NCI-H1436 (cell line): ENCODE measurements at regions not wholly inside any gene's neighbourhood (a gene's known extent, or its start where the extent isn't known, plus 50 kb on each side); places are given as distances from the start of the nearest gene placed in this dataset.

Experiments
- DNase-seq: peaks from one replicate; lab custom pipeline; 2025; lab: John Stamatoyannopoulos, UW

DNA sequence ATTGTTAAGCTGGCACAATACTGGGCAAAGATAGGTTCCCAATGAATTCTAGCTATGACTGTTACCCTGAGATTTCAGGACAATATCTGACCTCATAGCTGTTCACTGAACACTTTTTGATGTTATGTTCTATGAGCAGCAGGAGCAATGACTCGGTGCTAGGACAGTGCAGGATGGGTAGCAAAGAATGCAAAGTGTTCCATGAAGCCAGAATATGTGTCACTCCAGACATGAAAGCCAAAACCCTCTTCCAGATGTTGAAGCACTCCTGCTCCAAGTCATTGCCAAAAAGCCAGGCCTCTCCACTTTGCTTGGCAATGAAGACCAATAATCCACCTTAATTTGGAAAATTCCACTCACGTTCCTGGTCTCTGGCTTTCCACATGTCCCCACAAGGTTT lies 300.9 kb upstream of the CPEB2 start:
- no peak for DNase-seq

DNA sequence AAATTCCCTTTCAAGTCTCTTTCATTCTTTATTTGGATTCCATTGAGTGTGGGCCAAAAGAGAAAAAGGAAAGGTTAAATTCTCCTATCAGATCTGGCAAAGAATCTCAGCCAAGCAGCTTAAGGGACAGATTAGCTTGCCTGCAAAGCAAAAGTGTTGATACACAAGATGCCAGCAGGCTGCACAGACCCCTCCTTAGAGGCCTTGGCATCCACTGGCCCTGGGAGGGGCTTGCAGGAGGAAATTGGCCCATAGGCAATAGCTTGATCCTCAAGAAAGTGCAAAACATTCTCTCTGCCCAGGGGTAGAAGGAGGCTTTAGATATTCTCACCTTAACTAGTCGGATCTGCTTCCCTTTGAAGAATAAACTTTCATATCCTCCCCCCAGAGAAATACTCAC lies 300.4 kb upstream of the CPEB2 start:
- DNase-seq: no peak

DNA sequence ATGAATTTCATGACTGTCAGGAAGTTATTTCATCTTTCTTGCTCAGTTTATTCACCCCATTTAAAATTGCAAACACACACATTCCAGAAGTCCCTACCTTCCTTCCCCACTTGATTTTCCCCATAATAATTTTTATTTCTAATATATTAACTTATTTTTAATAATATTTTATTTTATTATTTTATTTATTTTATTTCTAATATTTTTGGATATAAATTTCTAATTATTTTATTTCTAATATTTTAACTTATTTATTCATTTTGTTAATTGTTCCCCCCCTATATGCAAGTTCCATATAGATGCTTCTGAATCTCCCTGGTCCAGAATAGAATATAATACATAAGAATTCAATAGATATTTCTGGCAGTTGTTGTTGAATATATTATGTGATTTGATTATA lies 293.7 kb upstream of the CPEB2 start:
- no peak for DNase-seq

DNA sequence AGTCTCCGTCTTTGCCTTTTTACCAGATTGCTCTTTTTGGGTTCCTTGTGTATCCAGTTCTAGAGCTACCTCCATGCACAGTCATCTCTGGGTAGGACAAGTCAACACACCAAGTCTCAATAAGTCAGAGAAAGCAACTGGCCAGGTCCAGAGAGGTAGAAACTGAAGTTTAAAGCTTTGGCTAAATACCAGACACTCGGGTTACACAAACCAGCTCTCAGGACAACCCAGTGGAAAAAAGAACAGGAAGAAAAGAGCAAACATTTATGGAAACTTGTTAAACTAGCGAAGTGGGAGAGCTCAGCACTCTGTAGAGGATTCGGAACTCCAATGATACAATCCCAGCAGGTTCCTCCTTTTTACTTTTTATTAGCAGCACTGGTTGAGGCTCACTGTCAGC lies 291.0 kb upstream of the CPEB2 start:
- no peak for DNase-seq

DNA sequence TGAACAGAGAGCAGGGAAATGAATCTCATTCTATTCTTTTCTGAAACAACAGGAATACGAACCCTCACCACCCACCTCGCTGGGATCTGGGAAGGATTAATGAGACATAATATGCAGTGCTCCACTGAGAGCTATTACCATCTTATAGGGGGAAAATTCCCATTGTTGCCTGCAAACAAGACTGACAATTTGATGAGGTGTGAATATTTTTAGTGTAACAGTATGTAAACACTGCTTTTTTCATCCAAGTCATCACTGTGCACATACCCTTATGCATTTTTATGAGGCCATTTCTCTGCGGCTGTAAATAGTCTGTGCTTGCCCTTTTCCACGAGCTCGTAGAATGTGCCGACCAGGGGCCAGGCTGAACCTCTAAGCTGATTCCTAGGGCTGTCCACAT lies 285.6 kb upstream of the CPEB2 start:
- DNase-seq: no peak

DNA sequence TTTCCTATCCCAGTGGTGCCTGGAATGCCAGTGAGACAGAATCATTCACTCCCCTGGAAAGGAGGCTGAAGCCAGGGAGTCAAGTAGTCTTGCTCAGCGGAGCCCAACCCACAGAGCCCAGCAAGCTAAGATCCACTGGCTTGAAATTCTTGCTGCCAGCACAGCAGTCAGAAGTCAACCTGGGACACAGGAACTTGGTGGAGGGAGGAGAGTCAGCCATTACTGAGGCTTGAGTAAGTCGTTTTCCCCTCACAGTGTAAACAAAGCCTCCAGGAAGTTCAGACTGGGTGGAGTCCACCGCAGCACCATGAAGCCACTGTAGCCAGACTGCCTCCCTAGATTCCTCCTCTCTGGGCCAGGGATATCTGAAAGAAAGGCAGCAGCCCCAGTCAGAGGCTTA lies 283.2 kb upstream of the CPEB2 start:
- DNase-seq: no peak

DNA sequence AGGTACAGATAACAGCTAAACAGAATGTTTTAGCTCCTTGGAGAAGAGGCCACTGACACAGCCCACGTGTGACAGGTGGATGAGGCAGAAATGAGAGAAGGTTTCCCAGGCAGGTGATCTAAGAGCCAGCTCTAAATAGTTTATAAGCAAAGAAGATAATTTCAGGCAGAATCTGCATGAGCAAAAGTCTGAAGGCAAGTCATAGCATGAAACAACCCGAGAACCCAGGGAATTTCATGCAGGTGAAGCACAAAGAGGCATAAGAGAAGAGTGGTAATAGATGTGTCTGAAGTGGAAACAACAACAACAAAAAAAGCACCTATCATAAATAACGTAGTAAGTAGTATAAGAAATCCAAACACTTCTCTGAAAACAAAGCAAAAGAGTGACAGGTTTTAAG lies 275.8 kb upstream of the CPEB2 start:
- DNase-seq: no peak

DNA sequence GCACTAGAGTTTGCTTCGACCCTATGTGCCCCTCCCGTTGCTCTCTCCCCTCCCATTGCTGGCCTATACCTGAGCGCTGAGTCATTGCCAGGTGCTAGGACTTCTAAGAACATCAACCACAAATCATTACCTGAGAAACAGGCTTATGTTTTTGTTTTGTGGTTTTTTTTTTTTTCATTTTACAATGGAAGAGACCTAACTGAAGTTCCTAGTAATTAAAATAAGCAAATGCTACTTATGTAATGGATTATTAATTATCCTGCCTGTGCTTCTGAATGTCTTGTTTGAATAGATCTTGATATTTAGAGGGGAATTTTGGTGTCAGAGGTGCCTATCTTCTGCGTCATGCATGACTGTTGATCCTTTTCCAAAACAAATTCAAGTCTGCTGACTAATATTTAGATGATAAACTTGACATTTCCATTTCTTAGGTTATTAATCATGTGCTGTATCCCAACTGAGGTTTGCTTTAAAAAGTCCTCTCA lies 275.4 kb upstream of the CPEB2 start:
- DNase-seq: no peak

DNA sequence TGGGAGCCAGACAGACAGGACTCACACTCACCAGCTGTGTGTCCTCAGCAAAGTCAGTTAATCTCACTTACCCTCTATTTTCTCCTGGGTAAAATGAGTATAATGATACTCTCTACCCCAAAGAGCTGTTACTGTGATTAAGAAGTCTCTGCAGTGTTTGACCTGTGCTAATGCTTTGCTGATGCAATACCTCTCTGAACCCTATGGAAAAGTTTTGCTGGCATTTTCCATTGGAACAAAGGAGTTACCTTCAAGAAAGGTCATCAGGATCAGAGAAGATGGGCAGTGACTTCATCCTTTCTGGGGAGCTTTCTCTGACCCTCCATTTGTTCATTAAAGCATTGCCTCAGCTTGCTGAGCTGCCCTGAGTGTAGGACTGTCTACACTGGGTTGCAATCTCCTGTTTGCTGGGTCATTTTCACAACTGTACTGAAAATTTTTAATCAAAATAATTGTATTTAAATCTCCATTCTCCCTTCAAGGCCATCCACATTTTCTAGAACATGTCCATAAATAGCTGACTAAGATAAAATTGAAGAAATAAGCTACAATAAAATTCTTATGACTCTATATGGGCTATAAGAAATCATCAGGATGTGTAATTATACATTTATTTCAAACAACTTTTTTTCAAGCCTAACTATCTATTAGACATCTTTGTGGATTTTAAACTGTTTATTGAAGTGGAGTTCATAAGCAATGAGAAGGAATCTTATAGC lies 272.8 kb upstream of the CPEB2 start:
- DNase-seq: no peak

DNA sequence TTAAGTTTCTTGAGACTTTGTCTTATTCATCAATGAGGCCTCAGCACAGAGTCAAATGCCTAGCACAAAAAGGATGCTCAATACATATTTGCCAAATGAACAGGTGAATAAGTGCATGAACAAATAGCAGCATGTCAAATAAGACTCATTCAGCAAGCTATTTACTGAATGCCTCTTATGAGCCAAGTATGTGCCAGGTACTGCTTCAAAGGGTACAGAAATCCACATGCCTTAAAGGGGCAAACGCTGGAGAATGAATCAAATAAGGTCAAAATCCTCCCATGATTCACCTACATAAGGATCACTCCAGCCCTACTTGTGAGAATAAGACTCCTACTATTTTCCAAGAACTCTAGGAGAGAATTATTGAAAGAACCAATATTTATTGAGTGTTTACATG lies 260.2 kb upstream of the CPEB2 start:
- DNase-seq: no peak

DNA sequence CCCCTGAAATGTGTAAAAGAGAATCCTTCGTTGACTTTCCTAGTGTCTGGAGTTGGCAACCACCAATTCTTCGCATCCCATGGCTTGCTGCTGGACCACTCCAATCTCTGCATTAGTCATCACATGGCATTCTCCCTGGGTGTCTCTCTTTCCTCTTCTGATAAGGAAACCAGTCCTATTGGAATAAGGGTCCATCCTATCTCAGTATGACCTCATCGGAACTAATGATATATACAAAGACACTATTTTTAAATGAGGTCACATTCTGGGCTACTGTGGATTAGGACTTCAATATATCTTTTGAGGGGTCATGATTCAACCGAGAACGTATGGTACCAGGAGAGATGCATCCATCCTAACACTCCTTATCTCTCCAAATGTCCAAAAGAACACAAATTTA lies 259.1 kb upstream of the CPEB2 start:
- no peak for DNase-seq

DNA sequence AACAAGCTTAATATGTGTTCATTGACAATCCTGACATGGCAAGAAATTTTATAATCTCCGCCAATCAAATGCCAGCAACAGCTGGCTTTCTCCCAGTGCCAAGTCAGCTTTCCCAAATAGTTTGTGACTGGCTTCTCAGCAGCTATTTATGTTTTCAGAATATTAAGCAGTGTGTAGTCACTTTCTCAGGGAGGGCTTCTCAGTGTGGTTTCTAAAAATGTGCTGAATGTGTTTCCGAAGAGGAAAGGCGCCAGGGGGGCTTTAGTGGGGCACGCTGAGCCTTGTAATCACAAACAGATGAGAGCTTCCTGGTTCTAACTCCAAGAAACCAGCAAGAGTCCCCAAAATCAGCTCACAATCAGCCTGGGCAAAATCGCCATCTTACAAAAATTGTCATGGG lies 258.7 kb upstream of the CPEB2 start:
- no peak for DNase-seq

DNA sequence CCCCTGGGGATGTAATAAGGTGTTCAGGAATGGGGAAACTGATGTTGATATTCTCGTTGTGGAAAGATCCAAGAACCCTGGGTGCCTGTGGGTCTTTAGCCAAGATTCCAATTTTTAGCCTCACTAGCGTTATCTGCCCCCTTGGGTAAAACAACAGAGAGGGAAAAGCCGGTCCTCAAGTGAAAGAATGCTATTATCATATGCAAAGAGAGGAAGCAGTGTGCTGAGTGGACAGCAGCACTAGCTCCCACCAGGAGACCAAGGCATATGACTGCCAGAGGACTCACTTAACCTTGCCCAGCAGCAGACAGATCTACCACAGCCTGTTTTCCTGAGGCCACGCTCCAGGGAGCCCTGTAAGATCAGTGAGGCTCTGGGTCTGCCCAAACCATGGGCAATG lies 257.9 kb upstream of the CPEB2 start:
- no peak for DNase-seq

DNA sequence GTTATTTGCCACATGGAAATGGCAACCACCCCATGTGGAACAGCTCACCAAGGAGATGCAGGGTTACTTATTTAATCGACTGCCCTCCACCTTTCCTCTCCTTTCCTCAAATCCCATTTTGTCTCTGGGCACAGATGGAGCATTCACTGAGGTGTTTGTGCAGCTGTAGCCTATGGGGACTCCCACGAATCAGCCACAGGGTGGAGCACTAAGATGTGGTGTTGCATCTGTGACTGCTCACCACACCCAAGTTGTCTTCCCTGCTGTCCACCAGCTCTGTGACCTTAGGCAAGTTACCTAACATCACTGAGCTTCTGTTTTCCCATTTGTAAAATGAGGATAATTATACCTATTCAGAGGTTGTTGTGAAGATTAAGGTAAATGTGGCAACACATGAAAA lies 252.4 kb upstream of the CPEB2 start:
- DNase-seq: no peak

DNA sequence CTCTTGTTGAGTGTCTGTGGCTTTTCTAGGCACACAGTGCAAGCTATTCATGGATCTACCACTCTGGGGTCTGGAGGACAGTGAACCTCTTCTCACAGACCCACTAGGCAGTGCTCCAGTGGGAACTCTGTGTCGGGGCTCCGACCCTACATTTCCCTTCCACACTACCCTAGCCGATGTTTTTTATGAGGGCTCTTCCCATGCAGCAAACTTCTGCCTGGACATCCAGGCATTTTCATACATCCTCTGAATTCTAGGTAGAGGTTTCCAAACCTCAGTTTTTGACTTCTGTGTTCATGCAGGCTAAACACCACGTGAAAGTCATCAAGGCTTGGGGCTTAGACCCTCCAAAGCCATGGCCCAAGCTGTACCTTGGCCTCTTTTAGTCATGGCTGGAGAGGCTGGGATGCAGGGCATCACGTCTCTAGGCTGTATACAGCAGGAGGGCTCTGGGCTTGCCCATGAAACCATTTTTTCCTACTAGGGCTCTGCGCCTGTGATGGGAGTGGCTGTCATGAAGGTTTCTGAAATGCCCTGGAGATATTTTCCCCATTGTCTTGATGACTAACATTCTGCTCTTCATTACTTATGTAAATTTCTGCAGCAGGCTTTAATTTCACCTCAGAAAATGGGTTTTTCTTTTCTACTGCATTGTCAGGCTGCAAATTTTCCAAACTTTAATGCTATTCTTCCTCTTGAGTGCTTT lies 249.8 kb upstream of the CPEB2 start:
- DNase-seq: no peak

DNA sequence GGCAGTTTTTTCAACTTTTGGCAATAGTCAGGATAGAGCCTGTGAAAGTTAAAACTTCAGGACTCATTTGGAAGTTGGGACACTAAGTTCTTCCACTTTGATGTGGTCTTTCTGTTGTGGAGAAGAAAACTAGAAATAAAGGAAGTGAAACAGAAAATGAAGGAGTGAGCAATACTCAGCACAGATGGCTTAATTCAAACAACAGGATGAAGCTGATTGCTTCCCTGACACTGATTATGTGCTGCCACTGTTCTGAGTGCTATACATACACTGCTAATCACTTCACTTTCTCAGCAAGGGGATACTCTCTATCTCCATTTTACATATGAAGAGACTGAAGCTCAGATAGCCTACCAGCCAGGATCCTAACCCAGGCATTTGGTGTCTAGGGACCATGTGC lies 235.1 kb upstream of the CPEB2 start:
- DNase-seq: no peak

DNA sequence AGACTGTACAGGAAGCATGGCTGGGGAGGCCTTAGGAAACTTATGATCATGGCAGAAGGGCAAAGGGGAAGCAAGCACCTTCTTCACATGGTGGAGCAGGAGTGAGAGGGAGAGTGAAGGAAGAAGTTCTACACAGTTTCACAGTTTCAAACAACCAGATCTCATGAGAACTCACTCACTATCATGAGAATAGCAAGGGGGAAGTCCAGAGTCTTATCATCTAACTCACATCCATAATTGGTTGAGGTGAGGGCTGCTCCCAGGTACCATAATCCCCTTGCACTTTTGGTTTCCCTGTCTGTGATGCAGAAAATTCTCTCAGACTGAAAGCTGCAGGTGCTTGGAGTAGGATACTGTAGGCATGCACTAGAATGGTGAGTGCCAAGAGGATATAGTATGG lies 233.8 kb upstream of the CPEB2 start:
- no peak for DNase-seq

DNA sequence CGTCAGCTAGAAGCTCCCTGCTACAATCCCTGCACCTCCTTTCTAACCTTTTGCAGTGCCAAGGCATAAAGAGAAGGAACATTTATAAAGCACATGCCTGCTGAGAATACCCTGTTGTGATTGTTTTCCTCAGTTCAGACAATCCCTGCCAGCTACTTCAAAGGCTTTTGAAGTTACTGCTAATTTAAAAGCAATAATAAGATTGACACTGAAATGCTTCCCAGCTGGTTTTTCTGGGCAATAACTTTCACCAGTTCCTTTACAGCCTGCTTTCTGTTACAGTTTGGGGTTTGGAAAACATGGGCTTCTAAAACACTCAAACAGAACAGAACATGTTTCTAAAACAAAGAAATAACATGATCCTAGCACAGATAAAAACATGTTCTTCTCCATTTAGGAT lies 232.3 kb upstream of the CPEB2 start:
- DNase-seq: no peak

DNA sequence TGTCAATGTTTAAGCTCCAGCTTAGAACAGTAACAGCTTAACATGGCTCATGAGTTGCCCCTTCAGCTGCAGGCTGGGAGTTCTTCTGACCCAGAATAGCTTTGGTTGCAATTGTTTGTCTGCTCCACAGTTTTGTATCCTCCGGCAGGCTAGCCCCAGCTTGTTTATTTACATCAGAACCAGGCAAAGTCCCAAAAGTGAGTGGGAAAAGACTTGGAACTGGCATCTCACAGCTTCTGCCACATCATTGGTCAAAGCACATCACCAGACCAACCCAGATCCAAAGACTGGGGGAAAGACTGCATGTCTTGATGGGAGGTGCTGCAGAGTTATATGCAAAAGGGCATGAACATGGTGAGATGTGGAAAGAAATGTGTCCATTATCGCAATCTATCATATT lies 231.2 kb upstream of the CPEB2 start:
- no peak for DNase-seq

DNA sequence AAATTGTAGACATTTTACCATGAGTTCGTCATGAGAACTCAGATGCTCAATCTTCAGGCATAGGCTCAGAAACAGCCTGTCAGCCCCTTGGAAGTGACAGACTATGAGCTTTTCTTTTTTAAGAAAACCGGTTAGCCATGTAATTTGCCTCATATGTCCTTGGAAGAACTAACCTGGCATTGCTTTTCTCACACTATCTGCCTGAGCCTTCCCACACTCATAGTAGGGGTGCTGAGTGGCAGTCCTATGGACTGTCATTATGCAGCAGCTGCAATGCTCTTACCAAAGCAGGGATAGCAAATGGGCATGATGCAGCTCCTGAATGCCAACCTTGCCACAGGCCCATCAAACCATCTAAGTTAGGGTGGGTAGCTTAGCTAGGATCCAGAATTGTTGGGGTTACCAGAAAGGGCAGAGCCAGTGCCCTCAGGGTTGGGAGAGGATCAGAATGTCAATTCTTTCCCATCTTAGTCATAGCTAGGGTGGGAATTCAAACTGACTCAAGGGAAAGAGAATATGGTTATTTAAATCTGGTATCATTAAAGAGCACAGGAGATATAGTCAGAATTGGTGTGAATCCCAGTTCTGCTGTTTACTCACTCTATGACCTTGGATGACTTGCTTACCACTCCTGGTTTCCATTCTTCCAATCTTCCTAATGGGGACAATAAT lies 230.6 kb upstream of the CPEB2 start:
- DNase-seq: no peak

DNA sequence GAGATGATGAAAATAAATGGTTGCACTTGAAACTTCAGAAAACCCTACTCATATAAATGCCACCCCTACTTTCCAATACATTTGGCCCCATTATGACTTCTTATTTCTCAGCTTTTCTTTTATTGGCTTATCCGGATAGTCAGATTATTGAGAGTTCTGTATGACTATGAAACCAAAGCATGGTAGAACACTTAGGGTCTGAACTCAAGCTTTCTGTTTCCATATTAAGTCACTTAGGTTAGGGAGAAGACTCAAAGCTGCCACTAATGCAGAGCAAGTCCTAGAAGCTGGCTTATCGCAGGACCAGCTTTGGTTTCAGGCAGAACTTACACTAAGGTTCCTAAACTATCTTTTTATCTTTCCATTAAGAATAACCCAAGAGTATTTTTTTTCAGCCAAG lies 229.9 kb upstream of the CPEB2 start:
- DNase-seq: no peak

DNA sequence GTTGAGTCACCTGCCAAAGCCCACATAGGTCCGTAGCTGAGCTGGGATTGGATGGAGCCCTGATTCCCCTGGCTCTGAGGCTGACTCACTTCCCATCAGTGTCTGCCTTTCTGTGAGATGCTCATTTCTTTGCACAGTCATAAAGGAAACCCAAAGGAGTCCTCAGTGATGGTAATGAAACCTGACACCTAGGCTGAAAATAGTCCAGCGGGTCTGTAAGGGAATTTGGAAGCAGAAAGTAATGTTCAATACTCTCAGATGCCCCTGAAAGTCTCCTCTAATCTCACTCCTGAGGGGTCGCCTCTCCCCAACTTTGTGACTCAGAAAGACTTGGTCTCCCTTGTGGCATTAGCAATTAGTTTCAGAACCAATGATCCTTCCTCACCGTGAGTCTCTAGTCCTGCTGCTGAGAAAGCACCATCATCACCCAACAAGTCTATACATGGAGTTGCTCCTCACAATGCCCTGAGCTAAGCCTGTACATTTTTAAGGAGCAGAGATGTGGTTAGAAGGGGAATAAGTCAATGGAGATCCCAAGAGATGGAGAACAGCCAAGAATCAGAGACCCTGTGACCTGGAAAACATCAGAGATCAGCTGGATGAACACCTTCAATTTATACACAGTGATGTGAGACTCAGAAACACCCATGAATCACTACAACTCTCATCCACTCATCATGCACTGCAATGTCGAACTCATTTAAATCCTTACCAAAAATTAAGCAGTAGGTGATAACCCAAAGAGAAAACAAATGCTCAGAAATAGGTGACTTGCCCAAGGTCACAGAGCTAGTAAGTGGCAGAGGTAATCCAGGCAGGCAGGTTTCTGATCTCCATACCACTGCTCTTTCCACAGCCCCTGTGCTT lies 219.0 kb upstream of the CPEB2 start:
- no peak for DNase-seq
